GM18867 (cell line): ENCODE measurements at regions not wholly inside any gene's neighbourhood (a gene's known extent, or its start where the extent isn't known, plus 50 kb on each side); places are given as distances from the start of the nearest gene placed in this dataset.
A peak's percentile ranks its signal among the peaks of the same experiment; 100 is the strongest.

Experiments used
- ATAC-seq: cut with Tn5 transposase; IDR thresholded peaks from one replicate; pipeline ENCODE4 v1.9.1; 2021; ENCODE audit warnings: mild to moderate bottlenecking, moderate library complexity; ENCODE audit not compliant: unreplicated experiment

GRCh38 chr6:29884261-29884660, 56.6 kb downstream of the HLA-G start:
- no peak for ATAC-seq

DNA sequence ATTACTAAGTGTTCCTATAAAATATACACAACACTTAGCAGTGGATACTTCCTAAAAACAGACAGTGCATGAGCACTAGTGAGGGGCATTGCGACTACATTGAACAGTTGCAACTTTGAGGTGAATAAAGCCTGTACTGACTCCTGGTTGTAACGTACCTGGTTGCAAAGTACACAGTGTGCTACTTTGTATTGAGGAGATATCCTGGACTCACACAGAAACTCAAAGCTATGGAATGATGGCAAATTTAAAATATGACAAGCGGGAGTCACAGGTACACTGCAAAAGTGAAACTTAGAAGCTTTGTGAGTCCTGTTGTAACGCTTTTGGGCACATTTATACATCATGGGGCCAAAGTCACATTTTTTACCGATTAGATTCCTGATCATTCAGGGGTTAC, 55.6 kb upstream of the HLA-A start:
- ATAC-seq = no peak

DNA sequence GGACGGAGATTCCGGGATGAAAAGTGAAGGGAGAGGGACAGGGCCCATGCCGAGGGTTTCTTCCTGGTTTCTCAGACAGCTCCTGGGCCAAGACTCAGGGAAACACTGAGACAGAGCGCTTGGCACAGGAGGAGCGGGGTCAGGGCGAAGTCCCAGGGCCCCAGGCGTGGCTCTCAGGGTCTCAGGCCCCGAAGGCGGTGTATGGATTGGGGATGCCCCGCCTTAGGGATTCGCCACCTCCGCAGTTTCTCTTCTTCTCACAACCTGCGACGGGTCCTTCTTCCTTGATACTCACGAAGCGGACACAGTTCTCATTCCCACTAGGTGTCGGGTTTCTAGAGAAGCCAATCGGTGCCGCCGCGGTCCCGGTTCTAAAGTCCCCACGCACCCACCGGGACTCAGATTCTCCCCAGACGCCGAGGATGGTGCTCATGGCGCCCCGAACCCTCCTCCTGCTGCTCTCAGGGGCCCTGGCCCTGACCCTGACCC, 55.0 kb upstream of the HLA-A start:
- peak; percentile 27 for ATAC-seq

DNA sequence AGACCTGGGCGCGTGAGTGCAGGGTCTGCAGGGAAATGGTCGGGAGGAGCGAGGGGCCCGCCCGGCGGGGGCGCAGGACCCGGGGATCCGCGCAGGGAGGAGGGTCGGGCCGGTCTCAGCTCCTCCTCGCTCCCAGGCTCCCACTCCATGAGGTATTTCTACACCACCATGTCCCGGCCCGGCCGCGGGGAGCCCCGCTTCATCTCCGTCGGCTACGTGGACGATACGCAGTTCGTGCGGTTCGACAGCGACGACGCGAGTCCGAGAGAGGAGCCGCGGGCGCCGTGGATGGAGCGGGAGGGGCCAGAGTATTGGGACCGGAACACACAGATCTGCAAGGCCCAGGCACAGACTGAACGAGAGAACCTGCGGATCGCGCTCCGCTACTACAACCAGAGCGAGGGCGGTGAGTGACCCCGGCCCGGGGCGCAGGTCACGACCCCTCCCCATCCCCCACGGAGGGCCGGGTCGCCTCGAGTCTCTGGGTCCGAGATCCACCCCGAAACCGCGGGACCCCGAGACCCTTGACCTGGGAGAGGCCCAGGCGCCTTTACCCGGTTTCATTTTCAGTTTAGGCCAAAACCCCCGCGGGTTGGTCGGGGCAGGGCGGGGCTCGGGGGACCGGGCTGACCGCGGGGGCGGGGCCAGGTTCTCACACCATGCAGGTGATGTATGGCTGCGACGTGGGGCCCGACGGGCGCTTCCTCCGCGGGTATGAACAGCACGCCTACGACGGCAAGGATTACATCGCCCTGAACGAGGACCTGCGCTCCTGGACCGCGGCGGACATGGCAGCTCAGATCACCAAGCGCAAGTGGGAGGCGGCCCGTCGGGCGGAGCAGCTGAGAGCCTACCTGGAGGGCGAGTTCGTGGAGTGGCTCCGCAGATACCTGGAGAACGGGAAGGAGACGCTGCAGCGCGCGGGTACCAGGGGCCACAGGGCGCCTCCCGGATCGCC, 54.2 kb upstream of the HLA-A start:
- ATAC-seq = peak; percentile 84
